ENCODE measurements at regions not wholly inside any gene's neighbourhood (a gene's known extent, or its start where the extent isn't known, plus 50 kb on each side); places are given as distances from the start of the nearest gene placed in this dataset.
A peak's percentile ranks its signal among the peaks of the same experiment; 100 is the strongest.

DNA sequence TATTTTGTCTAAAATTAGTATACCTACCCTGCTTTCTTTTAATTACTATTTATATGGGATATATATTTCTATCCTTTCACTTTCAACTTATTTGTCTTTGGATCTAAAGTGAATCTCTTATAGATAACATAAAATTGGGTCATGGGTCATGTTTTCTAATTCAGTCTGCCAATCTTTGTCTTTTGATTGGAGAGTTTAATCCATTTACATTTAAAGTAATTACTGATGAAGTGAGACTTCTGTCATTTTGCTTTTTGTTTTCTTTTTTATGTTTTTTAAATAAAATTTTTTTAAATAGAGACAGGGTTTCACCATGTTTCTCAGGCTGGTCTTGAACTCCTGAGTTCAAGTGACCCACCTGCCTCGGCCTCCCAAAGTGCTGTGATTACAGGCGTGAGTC lies 50.5 kb upstream of the PRDM1 start:
- DNase-seq (ENCODE audit: low spot score), result no peak

- no peak for DNase-seq (ENCODE audit: low spot score)
Measured at GRCh38 chr6:106033806-106034205, 52.3 kb upstream of the PRDM1 start.

GRCh38 chr6:106027758-106028157 lies 58.4 kb upstream of the PRDM1 start:
- no peak for DNase-seq (ENCODE audit: low spot score)

GRCh38 chr6:106026748-106027715 lies 59.1 kb upstream of the PRDM1 start:
- DNase-seq (ENCODE audit: low spot score), result no peak

- no peak for DNase-seq (ENCODE audit: low spot score)
Measured at GRCh38 chr6:106025655-106026054, 60.5 kb upstream of the PRDM1 start.

- no peak for DNase-seq (ENCODE audit: low spot score)
Measured at GRCh38 chr6:106022801-106023200, 63.3 kb upstream of the PRDM1 start.

DNA sequence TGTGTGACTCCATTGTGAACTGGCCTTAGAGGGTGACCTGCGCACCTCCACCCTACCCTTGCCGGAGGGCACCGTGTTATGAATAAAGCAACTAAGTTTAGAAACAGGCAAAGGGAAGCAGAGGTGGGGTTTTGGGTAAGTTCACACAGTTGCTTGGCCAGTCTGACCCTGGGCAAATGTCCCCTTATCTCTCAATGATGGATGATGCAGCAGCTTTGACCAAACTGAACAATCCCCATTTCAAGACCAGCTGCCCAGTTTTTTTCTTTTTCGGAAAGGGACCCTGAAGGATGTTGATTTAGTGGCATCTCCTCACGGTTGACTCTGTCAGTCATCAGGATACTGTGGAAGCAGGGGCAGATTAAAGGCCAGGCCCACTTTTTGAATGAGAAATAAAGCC lies 68.7 kb upstream of the PRDM1 start:
- DNase-seq (ENCODE audit: low spot score), result no peak

DNA sequence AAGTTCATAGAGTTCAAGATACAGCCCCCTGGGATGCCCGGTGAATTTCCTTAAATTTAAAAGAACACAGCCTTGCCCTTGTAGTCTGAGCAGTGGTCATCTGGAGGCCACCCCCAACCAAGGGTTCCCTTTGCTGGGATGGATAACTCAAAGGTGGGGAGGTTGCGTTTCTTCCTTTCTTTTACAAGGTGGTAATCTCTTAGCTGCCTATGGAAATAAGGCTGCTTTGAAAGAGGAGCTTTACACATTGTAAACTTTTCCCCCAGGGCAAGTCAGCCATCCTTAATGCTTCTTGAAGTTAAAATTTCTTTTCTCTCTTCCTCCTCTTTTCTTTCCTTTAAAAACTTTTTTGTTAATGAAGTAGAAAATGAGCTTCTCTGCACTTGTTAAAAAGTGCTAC lies 71.2 kb upstream of the PRDM1 start:
- no peak for DNase-seq (ENCODE audit: low spot score)

DNA sequence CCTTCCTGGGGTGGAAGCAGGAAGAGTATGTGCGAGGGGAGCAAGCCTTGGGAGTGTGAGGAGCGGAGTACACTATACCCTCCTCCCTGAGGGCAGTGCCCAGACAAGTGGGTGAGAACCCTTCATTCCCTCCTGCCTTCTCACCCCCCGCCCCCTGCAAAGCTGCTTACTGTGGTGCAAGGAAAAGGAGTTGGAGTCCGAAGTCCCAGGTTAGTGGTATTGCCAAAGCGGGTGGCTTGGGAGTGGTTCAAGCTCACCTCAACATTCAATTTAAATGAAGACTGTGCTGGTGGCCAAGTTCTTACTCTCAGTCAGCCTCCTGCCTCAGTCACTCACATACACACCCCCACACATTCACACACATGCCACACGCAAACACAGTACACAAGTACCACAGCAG lies 74.7 kb upstream of the PRDM1 start:
- DNase-seq (ENCODE audit: low spot score), result no peak

- no peak for DNase-seq (ENCODE audit: low spot score)
Measured at GRCh38 chr6:106005954-106006353, 80.2 kb upstream of the PRDM1 start.

DNA sequence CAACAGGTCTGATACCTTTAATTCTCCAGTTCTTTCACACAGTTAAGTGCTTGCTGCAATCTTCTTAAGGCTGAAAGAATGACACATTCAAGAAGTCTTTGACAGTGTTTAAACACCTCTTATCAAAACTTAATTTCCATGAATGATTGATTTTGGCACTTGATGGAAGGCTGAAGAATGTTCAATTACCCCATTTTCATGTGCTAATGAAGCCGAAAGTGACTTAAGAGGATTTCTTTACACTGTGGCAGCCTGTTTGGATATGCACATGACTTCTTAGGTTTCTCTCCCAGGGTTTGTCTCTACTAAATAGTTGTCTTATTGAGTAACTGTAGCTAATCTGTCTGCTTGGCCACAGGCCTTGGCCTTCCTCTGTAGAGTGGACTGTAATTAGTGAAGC lies 81.1 kb upstream of the PRDM1 start:
- DNase-seq (ENCODE audit: low spot score), result no peak

DNA sequence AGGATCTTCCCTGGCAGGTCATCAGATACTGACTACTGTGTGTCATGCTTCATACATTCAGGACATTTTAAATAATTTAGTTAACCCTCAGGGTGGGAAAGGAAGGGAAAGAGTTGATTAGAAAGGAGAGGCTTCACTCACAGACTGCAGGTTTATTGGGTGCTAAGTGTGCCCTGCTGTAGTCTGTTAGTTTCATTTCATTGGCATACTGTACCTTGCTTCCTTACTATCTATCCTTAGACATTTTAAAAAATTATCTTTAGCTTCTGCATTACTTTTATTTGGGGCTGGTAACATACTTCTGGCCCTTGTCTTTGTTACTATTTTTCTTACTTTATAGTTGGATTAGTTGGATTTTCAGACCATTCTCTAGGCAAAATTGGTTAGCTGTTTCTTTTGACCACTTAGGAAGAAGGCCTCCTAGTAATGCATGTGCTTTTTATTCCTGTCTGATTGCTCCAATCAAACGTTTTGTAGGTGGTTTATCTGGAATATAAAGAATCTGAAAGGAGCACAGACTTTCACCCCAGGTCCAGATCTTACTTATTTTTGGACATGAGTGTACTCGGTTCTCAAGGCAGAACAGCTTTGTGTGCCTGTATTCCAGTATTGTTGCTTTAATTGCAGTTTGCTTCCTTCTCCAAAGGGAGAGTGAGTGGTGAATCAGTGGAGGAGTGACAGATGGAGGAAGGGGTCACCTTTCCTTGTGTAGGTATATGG lies 82.7 kb upstream of the PRDM1 start:
- DNase-seq (ENCODE audit: low spot score), result no peak

- no peak for DNase-seq (ENCODE audit: low spot score)
Measured at GRCh38 chr6:106002005-106002404, 84.1 kb upstream of the PRDM1 start.

- DNase-seq (ENCODE audit: low spot score), result no peak
Measured at GRCh38 chr6:106000935-106001334, 85.2 kb upstream of the PRDM1 start.

DNA sequence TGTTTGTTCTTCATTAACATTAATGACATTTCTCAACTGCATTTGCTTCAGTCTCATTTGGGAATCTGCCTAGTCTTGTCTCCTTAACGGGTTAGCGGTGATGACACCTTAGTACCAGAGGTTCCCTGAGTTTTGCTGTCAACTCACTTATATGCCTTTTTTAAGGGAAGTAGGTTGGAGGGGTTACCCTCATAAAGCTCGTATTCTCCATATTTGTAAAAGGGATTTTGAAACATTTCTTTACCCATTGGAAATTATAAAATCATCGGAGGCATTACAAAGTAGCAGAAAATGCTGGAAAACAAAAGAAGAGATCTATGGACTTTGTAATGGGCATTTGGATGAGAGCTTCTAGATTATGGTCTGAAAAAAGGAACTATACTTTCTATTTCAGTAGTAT lies 88.7 kb upstream of the PRDM1 start:
- DNase-seq (ENCODE audit: low spot score), result no peak

GRCh38 chr6:105995391-105995865 lies 90.7 kb upstream of the PRDM1 start:
- DNase-seq (ENCODE audit: low spot score), result no peak

DNA sequence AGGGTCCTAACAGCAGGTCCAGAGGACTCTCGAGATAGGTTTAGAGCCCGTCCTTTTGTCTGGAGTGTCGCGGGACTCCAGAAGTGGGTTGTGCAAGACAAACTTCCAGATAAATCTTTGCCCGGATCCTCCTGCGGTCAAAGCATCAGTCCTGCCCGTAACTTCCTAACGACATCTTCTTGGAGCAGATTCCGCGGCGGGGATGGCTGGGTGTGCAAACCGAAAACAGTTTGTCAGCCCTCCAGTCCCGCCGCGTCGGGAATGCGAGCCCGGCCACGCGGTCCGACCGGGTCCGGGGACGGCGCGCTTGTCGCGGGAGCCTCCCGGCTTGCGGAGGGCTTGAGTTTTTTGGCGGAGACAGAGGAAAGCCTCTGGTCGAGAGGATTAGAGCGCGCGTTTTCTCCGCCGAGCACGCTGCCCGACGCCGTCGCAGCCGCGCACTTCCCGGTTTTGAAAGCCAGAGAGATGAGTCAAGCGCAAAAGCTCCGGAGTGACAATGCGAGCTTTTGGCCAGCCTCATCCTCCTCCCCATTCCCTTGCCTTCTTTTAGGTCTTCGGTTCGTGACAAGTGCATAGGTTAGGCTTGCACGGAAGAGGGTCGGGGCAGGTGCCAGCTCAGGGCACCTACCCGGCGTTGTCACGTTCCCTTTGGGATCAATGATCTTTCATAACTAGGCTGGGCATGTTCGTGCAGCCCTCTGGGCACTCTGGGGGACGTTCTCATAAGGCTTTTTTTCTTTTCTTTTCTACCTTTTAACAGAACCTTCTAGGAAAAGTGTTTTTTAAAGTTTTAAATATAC lies 91.3 kb upstream of the PRDM1 start:
- peak; percentile 49 for DNase-seq (ENCODE audit: low spot score)

GRCh38 chr6:105994118-105994590 lies 92.0 kb upstream of the PRDM1 start:
- no peak for DNase-seq (ENCODE audit: low spot score)

- DNase-seq (ENCODE audit: low spot score), result no peak
Measured at GRCh38 chr6:105993341-105994117, 92.6 kb upstream of the PRDM1 start.

DNA sequence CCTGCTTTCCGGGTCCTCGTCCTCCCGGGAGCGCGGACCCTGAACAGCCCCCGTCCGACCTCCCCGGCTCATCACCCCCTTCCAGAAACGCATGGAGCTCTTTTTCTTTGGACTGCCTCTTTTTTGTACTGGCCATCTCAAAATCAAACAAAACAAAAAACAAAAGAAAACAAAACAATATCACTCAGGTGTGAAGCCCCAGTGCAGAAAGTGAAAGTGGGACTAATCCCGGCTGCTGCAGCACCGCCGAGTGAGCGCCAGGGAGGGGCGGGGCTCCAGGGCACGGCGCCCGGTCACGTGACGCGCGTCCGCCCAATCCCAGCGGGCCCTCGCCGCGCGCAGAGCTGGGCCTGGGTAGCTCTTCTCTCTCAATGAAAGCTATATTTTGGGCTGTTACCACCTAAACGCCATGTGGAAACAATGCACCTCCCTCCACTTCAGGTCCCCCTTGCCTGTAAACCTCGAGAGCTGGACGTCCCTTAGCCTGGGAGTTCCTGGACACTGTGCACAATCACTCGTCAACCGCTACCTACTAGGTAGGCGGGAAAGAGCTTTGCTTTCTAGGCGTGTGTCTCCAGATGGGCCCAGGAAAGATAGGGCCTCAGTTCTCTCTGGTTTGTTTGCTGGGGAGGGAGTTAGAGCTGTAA lies 93.7 kb upstream of the PRDM1 start:
- peak; percentile 92 for DNase-seq (ENCODE audit: low spot score)
